ENCODE measurements at regions not wholly inside any gene's neighbourhood (a gene's known extent, or its start where the extent isn't known, plus 50 kb on each side); places are given as distances from the start of the nearest gene placed in this dataset.

- no peak for DNase-seq
These were observed 152.7 kb upstream of the BLID start for GRCh38 chr11:122268601-122269130.

GRCh38 chr11:122267602-122268001 is 151.6 kb upstream of the BLID start:
- DNase-seq = no peak

GRCh38 chr11:122265981-122266380 is 150.0 kb upstream of the BLID start:
- no peak for DNase-seq

GRCh38 chr11:122264121-122264520 is 148.1 kb upstream of the BLID start:
- DNase-seq = no peak

- DNase-seq = no peak
These were observed 145.5 kb upstream of the BLID start for GRCh38 chr11:122261546-122261945.

GRCh38 chr11:122259195-122259821 is 143.3 kb upstream of the BLID start:
- no peak for DNase-seq

- no peak for DNase-seq
These were observed 142.6 kb upstream of the BLID start for GRCh38 chr11:122258446-122259194.

- DNase-seq = no peak
These were observed 137.7 kb upstream of the BLID start for GRCh38 chr11:122253589-122254231.

- DNase-seq = no peak
These were observed 132.9 kb upstream of the BLID start for GRCh38 chr11:122248939-122249338.

- DNase-seq = no peak
These were observed 132.1 kb upstream of the BLID start for GRCh38 chr11:122248131-122248530.

- DNase-seq = no peak
These were observed 130.9 kb upstream of the BLID start for GRCh38 chr11:122246874-122247273.

GRCh38 chr11:122242731-122243130 is 126.7 kb upstream of the BLID start:
- no peak for DNase-seq

GRCh38 chr11:122241566-122241965 is 125.6 kb upstream of the BLID start:
- no peak for DNase-seq

GRCh38 chr11:122240638-122241037 is 124.6 kb upstream of the BLID start:
- no peak for DNase-seq

- DNase-seq = no peak
These were observed 119.6 kb upstream of the BLID start for GRCh38 chr11:122235615-122236014.

GRCh38 chr11:122234780-122235179 is 118.8 kb upstream of the BLID start:
- DNase-seq = no peak

GRCh38 chr11:122234257-122234656 is 118.2 kb upstream of the BLID start:
- no peak for DNase-seq

GRCh38 chr11:122232985-122233384 is 117.0 kb upstream of the BLID start:
- DNase-seq = no peak

GRCh38 chr11:122230385-122230755 is 114.4 kb upstream of the BLID start:
- no peak for DNase-seq

- no peak for DNase-seq
These were observed 113.7 kb upstream of the BLID start for GRCh38 chr11:122229481-122230384.

GRCh38 chr11:122229078-122229477 is 113.1 kb upstream of the BLID start:
- no peak for DNase-seq

GRCh38 chr11:122226810-122227379 is 110.9 kb upstream of the BLID start:
- DNase-seq = no peak

- no peak for DNase-seq
These were observed 108.9 kb upstream of the BLID start for GRCh38 chr11:122224867-122225266.
